ENCODE measurements at regions not wholly inside any gene's neighbourhood (a gene's known extent, or its start where the extent isn't known, plus 50 kb on each side); places are given as distances from the start of the nearest gene placed in this dataset.
A peak's percentile ranks its signal among the peaks of the same experiment; 100 is the strongest.

GRCh38 chr2:16035747-16036745 lies 95.7 kb downstream of the MYCN start:
- Mint-ChIP-seq H3K9me3 (ENCODE audit: low read depth, unreplicated experiment) (no peaks in the 10 kb centered on the region), H3K4me3 (ENCODE audit: low read depth, unreplicated experiment) (no peak overlapping the region), H3K36me3 (ENCODE audit: insufficient read depth, unreplicated experiment) (no peaks in the 10 kb centered on the region), H3K27me3 (ENCODE audit: unreplicated experiment) (peaks cover 22% of the 10 kb centered on the region), H3K4me1 (ENCODE audit: low read depth, unreplicated experiment) (peaks cover 15% of the 10 kb centered on the region), H3K27ac (ENCODE audit: unreplicated experiment) (no peak overlapping the region)
- CTCF ChIA-PET: no interaction called here
- TF ChIP-seq CTCF (IDR thresholded peaks at IDR 0.05; ENCODE audit: unreplicated experiment): no peak
- intact Hi-C loops (cut with micrococcal nuclease; ENCODE audit: unreplicated experiment): no loop called here
- BruUV-seq (replicated peaks): no TSS peak
- DNase-seq: no peak

GRCh38 chr2:16034975-16035746 lies 94.8 kb downstream of the MYCN start:
- no peak for TF ChIP-seq CTCF (IDR thresholded peaks at IDR 0.05; ENCODE audit: unreplicated experiment)
- CTCF ChIA-PET: interaction anchor here (0.7 to 1.4 kb wide), 2 partner anchors 95 to 212 kb away, joined by 3 read pairs; no protein-coding TSS in a partner anchor
- H3K4me3 Mint-ChIP-seq (ENCODE audit: low read depth, unreplicated experiment): no peak overlapping the region
- no TSS peak for BruUV-seq (replicated peaks)
- intact Hi-C loops (cut with micrococcal nuclease; ENCODE audit: unreplicated experiment): no loop called here
- no peaks in the 10 kb centered on the region for H3K9me3 Mint-ChIP-seq (ENCODE audit: low read depth, unreplicated experiment)
- H3K36me3 Mint-ChIP-seq (ENCODE audit: insufficient read depth, unreplicated experiment): no peaks in the 10 kb centered on the region
- H3K4me1 Mint-ChIP-seq (ENCODE audit: low read depth, unreplicated experiment): peaks cover 18% of the 10 kb centered on the region
- peaks cover 18% of the 10 kb centered on the region for H3K27me3 Mint-ChIP-seq (ENCODE audit: unreplicated experiment)
- DNase-seq: no peak
- H3K27ac Mint-ChIP-seq (ENCODE audit: unreplicated experiment): no peak overlapping the region

GRCh38 chr2:16034151-16034974 lies 94.0 kb downstream of the MYCN start:
- peaks cover 18% of the 10 kb centered on the region for H3K4me1 Mint-ChIP-seq (ENCODE audit: low read depth, unreplicated experiment)
- no TSS peak for BruUV-seq (replicated peaks)
- no peaks in the 10 kb centered on the region for H3K9me3 Mint-ChIP-seq (ENCODE audit: low read depth, unreplicated experiment)
- no peak overlapping the region for H3K4me3 Mint-ChIP-seq (ENCODE audit: low read depth, unreplicated experiment)
- intact Hi-C loops (cut with micrococcal nuclease; ENCODE audit: unreplicated experiment): no loop called here
- H3K36me3 Mint-ChIP-seq (ENCODE audit: insufficient read depth, unreplicated experiment): no peaks in the 10 kb centered on the region
- no peak for TF ChIP-seq CTCF (IDR thresholded peaks at IDR 0.05; ENCODE audit: unreplicated experiment)
- peaks cover 10% of the 10 kb centered on the region for H3K27me3 Mint-ChIP-seq (ENCODE audit: unreplicated experiment)
- DNase-seq: peak; percentile 40
- H3K27ac Mint-ChIP-seq (ENCODE audit: unreplicated experiment): no peak overlapping the region
- CTCF ChIA-PET: interaction anchor here (0.6 to 1.4 kb wide), 4 partner anchors 18 to 213 kb away, joined by 3 read pairs; no protein-coding TSS in a partner anchor

- H3K9me3 Mint-ChIP-seq (ENCODE audit: low read depth, unreplicated experiment): no peaks in the 10 kb centered on the region
- CTCF ChIA-PET: no interaction called here
These were observed 92.6 kb downstream of the MYCN start for GRCh38 chr2:16033032-16033293.

More at GRCh38 chr2:16033032-16033293, 92.6 kb downstream of the MYCN start:
- Mint-ChIP-seq H3K36me3 (ENCODE audit: insufficient read depth, unreplicated experiment) (no peaks in the 10 kb centered on the region), H3K4me3 (ENCODE audit: low read depth, unreplicated experiment) (no peak overlapping the region), H3K27ac (ENCODE audit: unreplicated experiment) (no peak overlapping the region), H3K27me3 (ENCODE audit: unreplicated experiment) (no peaks in the 10 kb centered on the region), H3K4me1 (ENCODE audit: low read depth, unreplicated experiment) (peaks cover 18% of the 10 kb centered on the region)
- TF ChIP-seq CTCF (IDR thresholded peaks at IDR 0.05; ENCODE audit: unreplicated experiment): no peak
- DNase-seq: no peak
- no TSS peak for BruUV-seq (replicated peaks)
- intact Hi-C loops (cut with micrococcal nuclease; ENCODE audit: unreplicated experiment): no loop called here

All from Calu3 (cell line).